Esophagus (tissue), 2 donors: ENCODE measurements at regions not wholly inside any gene's neighbourhood (a gene's known extent, or its start where the extent isn't known, plus 50 kb on each side); places are given as distances from the start of the nearest gene placed in this dataset.

ENCODE experiments used
- H3K27ac ChIP-seq, 2 donors: one replicate each; pipeline ENCODE4 v1.5.1; 2013; ENCODE audit warnings: low read depth in 2 of 2, mild to moderate bottlenecking in 2 of 2, inconsistent platforms in 1 of 2, low read length in 1 of 2, moderate library complexity in 1 of 2
- H3K27me3 ChIP-seq, 2 donors: one replicate each; pipeline ENCODE4 v1.6.1; 2013; ENCODE audit warnings: low read length in 2 of 2, control low read depth in 1 of 2, mild to moderate bottlenecking in 1 of 2; ENCODE audit not compliant: insufficient read depth in 2 of 2, control insufficient read depth in 1 of 2
- H3K36me3 ChIP-seq, 2 donors: one replicate each; pipeline ENCODE4 v1.6.1; 2013; ENCODE audit warnings: low read length in 1 of 2; ENCODE audit not compliant: control insufficient read depth in 2 of 2, insufficient read depth in 2 of 2
- H3K4me1 ChIP-seq, 2 donors: one replicate each; pipeline ENCODE4 v1.6.1; 2013; ENCODE audit warnings: low read length in 1 of 2; ENCODE audit not compliant: control insufficient read depth in 2 of 2, insufficient read depth in 2 of 2
- H3K4me3 ChIP-seq, 2 donors: one replicate each; pipeline ENCODE4 v1.5.1; 2013; ENCODE audit warnings: low read length in 2 of 2, mild to moderate bottlenecking in 2 of 2, low read depth in 1 of 2, moderate library complexity in 1 of 2
- H3K9me3 ChIP-seq, 2 donors: one replicate each; pipeline ENCODE4 v1.6.1; 2013; ENCODE audit warnings: mild to moderate bottlenecking in 2 of 2, low read depth in 1 of 2, low read length in 1 of 2, moderate library complexity in 1 of 2; ENCODE audit not compliant: control insufficient read depth in 2 of 2, insufficient read depth in 1 of 2
- whole genome bisulfite sequencing, 2 donors: extraction: QIAGEN DNeasy Blood & Tissue Kit; methylation state at CpG; one replicate each; pipeline ENCODE4 v1.1.7; 2013; 5-methylcytosine and 5-hydroxymethylcytosine counted together
- donor health status: healthy with polysubstance abuse.
- donor health status: Bipolar disorder and iron deficiency.

DNA sequence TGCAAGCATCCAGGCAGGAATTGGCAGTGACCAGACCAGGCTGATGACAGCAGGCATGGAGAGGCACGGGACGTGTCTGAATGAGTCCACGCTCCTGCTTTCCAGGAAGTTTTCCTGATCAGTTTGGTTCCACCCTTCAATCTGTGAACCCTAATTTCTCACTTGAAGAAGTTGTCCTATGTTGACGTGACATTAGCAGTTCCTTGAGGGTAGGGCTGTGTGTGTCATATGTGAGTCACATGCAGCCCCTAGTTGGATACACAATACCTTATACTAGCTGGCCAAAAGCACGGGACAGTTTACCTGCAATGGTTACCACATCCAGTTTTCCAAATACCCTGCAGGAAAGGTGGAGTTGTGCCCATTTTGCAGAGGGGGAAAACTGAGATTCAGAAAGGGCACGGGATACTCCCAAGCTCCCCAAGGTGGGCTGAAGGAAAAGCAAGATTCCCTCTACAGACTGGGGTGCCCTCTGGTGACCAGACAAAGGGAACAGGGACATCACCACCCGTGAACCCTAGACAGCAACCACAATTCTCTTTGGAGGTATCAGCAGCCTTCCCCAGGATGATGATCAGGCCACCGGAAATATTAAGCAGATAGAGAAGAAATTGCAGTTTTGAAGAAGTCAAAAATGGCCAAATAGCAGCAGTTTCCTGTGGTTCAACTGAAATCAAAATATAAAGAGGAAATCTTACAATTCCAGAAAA, 194.5 kb downstream of the PHETA1 start:
- WGBS, 2 donors = 51 to 55% methylated on average over 8 of the region's 8 CpGs
- Histone ChIP-seq H3K4me1 (no peaks in the 10 kb centered on the region), H3K4me3 (no peak overlapping the region), H3K27ac (no peak overlapping the region), H3K9me3 (no peaks in the 10 kb centered on the region), H3K27me3 (no peaks in the 10 kb centered on the region), H3K36me3 (no peaks in the 10 kb centered on the region)

DNA sequence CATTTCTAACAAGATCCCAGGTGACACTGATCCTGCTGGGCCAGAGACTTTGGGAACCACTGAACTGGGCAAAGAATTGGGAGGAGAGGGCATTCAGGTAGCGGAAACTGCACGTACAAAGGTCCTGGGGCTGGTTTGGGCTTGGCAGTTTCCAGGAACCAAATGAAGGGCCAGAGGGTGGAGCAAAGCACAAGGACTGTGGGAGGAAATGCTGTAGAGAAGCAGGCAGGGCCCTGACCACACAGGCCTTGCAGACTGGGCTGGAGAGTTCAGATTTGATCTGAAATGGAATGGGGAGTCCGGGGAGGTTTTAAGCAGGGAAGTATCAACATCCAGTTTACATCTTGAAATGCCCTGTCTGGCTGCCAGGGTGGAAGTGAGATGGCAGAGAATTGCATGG, 195.1 kb downstream of the PHETA1 start:
- Histone ChIP-seq H3K4me1 (no peaks in the 10 kb centered on the region), H3K4me3 (no peak overlapping the region), H3K36me3 (no peaks in the 10 kb centered on the region), H3K27me3 (no peaks in the 10 kb centered on the region), H3K9me3 (no peaks in the 10 kb centered on the region), H3K27ac (no peak overlapping the region)
- WGBS, 2 donors = 77 to 86% methylated on average over 3 of the region's 3 CpGs

DNA sequence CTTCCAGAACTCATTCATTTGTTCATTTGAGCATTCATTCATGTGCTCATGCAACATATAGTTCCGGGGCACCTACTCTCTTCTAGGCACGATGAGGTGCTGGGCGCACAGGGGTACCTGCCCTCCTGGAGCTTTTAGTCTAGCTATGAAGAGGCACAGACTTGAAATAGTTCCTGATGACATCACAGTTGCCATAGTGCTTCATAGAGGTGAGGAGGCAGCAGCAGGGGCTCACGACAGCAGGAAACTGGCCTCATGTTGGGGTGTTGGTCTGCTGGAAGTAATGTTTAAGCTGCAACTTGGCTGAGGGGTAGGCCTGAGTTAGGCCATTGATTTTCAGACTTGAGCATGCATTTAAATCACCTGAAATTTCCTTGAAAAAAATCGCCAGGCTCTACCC, 195.5 kb downstream of the PHETA1 start:
- Histone ChIP-seq H3K4me1 (no peaks in the 10 kb centered on the region), H3K27ac (no peak overlapping the region), H3K36me3 (no peaks in the 10 kb centered on the region), H3K4me3 (no peak overlapping the region), H3K27me3 (no peaks in the 10 kb centered on the region), H3K9me3 (no peaks in the 10 kb centered on the region)
- WGBS, 2 donors = 79 to 80% methylated on average over 5 of the region's 5 CpGs

DNA sequence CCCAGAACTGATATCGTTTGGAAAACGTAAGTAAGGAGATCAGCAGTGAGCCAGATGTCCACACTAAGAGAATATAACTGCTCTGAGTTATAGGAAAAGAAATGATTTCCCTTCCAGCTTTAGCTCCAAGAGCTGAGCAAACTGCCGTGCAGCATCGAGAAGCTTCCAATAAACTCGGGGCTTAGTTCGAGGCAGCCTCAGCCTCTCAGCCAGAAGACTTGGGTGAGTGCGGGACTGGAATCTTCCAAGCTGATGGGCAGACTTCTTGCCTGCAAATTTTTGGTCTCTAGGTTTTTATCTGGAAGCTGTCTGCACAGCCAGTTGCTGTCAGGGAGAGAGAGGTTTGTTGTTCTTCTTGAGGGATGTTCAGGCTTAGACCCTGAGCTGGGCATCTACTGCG, 196.1 kb downstream of the PHETA1 start:
- Histone ChIP-seq H3K4me1 (no peaks in the 10 kb centered on the region), H3K4me3 (no peak overlapping the region), H3K36me3 (no peaks in the 10 kb centered on the region), H3K27ac (no peak overlapping the region), H3K27me3 (no peaks in the 10 kb centered on the region), H3K9me3 (no peaks in the 10 kb centered on the region)
- 57 to 63% methylated on average over 8 of the region's 8 CpGs for WGBS, 2 donors

DNA sequence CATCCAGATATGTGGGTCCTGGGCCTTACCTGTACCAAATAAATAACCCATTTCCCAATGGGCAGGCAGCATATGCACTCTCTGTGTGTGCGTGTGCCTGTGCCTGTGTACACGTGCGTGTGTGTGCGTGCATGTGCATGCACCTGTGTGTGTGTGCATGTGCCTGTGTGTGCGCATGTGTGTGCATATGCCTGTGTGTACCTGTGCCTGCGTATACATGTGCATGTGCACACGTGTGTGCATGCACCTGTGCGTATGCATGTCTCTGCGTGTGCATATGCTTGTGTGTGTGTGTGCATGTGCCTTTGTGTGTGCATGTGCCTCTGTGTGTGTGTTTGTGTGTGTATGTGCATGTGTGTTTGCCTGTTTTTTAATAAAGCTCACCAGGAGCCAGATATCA, 197.1 kb downstream of the PHETA1 start:
- Histone ChIP-seq H3K9me3 (no peaks in the 10 kb centered on the region), H3K4me3 (no peak overlapping the region), H3K27me3 (no peaks in the 10 kb centered on the region), H3K4me1 (no peaks in the 10 kb centered on the region), H3K27ac (no peak overlapping the region), H3K36me3 (no peaks in the 10 kb centered on the region)
- WGBS, 2 donors = 90% methylated on average over 9 of the region's 9 CpGs

DNA sequence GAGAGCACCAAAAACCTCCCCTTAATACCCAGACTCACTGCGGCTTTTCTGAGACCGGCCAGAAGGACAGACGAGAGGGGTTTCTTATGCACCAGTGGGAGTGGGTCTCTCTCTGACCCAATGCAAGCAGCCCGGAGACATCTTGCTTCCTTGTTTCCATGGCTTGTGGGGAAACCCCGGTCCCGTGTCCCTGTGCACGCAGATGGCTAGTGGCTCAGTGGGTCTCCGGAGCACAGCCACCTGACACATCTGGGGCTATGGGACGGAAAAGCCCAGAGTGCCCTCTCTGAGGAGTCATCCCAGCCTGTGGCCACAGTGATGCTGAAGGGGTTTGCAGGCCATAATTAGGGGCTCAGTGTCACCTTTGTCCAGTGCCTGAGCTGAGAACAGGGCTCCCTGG, 197.6 kb downstream of the PHETA1 start:
- Histone ChIP-seq H3K27ac (no peak overlapping the region), H3K4me1 (no peaks in the 10 kb centered on the region), H3K9me3 (no peaks in the 10 kb centered on the region), H3K4me3 (no peak overlapping the region), H3K36me3 (no peaks in the 10 kb centered on the region), H3K27me3 (no peaks in the 10 kb centered on the region)
- 83 to 86% methylated on average over 9 of the region's 9 CpGs for WGBS, 2 donors

DNA sequence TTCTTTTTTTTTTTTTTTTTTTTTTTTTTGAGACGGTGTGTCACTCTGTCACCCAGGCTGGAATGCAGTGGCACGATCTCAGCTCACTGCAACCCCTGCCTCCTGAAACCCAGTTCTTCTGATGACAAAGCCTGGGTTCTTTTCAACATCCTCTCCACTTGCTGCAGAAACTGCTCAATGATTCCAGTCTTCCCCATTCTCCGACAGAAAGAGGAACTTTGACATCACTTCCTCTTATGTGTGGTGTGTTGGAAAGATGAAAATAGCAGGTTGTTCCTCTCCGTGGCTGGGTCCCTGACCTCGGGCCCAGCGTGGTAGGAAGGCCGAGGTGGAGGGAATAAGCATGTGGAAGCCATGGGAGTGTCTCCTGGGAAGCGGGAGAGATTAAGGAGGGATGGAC, 198.4 kb downstream of the PHETA1 start:
- Histone ChIP-seq H3K9me3 (no peaks in the 10 kb centered on the region), H3K4me3 (no peak overlapping the region), H3K27ac (no peak overlapping the region), H3K4me1 (no peaks in the 10 kb centered on the region), H3K36me3 (no peaks in the 10 kb centered on the region), H3K27me3 (no peaks in the 10 kb centered on the region)
- WGBS, 2 donors = 46 to 55% methylated on average over 8 of the region's 8 CpGs

DNA sequence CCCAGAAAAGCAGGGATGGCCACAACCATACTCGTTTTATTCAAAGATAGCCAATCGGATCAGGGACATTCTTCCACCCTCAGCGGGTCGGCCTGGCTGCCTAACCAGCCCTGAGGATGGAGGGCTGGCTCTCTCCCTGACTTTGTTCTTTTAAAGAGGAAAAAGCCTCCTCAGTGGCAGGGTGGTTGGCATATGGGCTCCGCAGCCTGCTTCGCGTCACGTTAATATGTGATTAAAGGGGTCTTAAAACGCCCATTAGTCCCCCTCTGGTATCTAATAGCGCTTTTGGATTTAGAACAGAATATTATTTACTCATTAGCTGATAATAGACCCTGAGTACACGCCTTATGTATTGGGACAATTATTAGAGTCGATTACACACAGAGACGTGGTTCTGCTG, 199.4 kb downstream of the PHETA1 start:
- H3K9me3 ChIP-seq = no peaks in the 10 kb centered on the region
- no peak overlapping the region for H3K4me3 ChIP-seq
- 74 to 75% methylated on average over 13 of the region's 13 CpGs for WGBS, 2 donors
- H3K27ac ChIP-seq = no peak overlapping the region
- H3K27me3 ChIP-seq = no peaks in the 10 kb centered on the region
- no peaks in the 10 kb centered on the region for H3K4me1 ChIP-seq
- no peaks in the 10 kb centered on the region for H3K36me3 ChIP-seq

DNA sequence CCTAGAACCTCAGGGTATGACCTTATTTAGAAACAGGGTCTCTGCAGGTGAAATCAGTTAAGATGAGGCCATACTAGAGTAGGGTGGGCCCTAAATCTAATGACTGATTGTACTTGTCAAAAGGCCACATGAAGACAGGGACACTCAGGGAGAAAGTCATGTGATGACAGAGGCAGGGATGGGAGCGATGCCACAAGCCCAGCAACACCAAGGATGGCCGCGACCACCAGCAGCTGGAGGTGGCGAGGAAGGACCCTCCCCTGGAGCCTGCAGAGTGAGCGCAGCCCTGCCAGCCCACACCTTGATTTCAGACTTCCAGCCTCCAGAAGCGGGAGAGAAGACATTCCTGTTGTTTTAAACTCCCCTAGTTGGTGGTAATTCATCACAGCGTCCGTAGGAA, 199.9 kb downstream of the PHETA1 start:
- no peaks in the 10 kb centered on the region for H3K36me3 ChIP-seq
- 82 to 84% methylated on average over 8 of the region's 8 CpGs for WGBS, 2 donors
- H3K9me3 ChIP-seq = no peaks in the 10 kb centered on the region
- H3K27me3 ChIP-seq = no peaks in the 10 kb centered on the region
- H3K4me3 ChIP-seq = no peak overlapping the region
- H3K27ac ChIP-seq = no peak overlapping the region
- H3K4me1 ChIP-seq = no peaks in the 10 kb centered on the region
